Body of pancreas (tissue), 4 donors: ENCODE measurements at regions not wholly inside any gene's neighbourhood (a gene's known extent, or its start where the extent isn't known, plus 50 kb on each side); places are given as distances from the start of the nearest gene placed in this dataset.
"Not testable (repeated sequence)": the region's sequence is repeated elsewhere in the genome, so short reads cannot be mapped to it uniquely, and the experiment has no call there.

Source experiments
- ATAC-seq: fragments of 150-250 bp; one replicate; pipeline ENCODE4 v1.9.1; 2016
- DNase-seq, 4 donors: peaks; one replicate each; pipeline ENCODE4 v3.0.0-alpha.2; 2019
- H3K27ac ChIP-seq, 4 donors: fragments of 200-600 bp; sonication (generic); 1 replicate in 3 of 4; 2 replicates in 1 of 4; pipeline versions ENCODE4 v1.5.1 to v1.6.1; 2016 to 2019; ENCODE audit warnings: mild to moderate bottlenecking in 1 of 4, mixed read lengths in 1 of 4, moderate library complexity in 1 of 4
- H3K27me3 ChIP-seq, 2 donors: fragments of 200-600 bp; sonication (generic); one replicate each; pipeline ENCODE4 v1.6.0; 2016; ENCODE audit warnings: mild to moderate bottlenecking in 1 of 2
- H3K36me3 ChIP-seq, 2 donors: fragments of 200-600 bp; sonication (generic); replicated peaks in 1 of 2; 2 replicates each; pipeline ENCODE4 v1.5.1; 2016; ENCODE audit warnings: low read depth in 2 of 2; ENCODE audit not compliant: insufficient read depth in 1 of 2
- H3K4me1 ChIP-seq: fragments of 200-600 bp; sonication (generic); one replicate; pipeline ENCODE4 v1.6.0; 2016
- H3K4me3 ChIP-seq, 2 donors: fragments of 200-600 bp; sonication (generic); 1 replicate in 1 of 2; 2 replicates in 1 of 2; pipeline ENCODE4 v1.5.1; 2016 to 2019
- H3K9me3 ChIP-seq, 3 donors: fragments of 200-600 bp; sonication (generic); 1 replicate in 2 of 3; 2 replicates in 1 of 3; pipeline ENCODE4 v1.5.1; 2016
- POLR2A ChIP-seq, 3 donors: fragments of 450-650 bp; IDR thresholded peaks; one replicate each; pipeline ENCODE4 v1.6.1; 2016; ENCODE audit warnings: antibody characterized with exemption in 3 of 3, mild to moderate bottlenecking in 2 of 3
- WGBS, 2 donors: methylation state at CpG; one replicate each; pipeline ENCODE4 v1.1.5; 2017; 5-methylcytosine and 5-hydroxymethylcytosine counted together
- intact Hi-C: fragments of 100-400 bp; cut with DNase I; formaldehyde crosslinking; loops from one replicate; pipeline ENCODE4 v1.15.1; 2023
- TF ChIP-seq, protein P1 (sequence below), 7 experiments: fragments of 450-650 bp in 4 of 7; fragments of 200-600 bp in 3 of 7; sonication (generic) in 3 of 7; IDR thresholded peaks; one replicate each; pipeline ENCODE4 v1.5.1; 2016 to 2019; ENCODE audit warnings: antibody characterized with exemption in 7 of 7

DNA sequence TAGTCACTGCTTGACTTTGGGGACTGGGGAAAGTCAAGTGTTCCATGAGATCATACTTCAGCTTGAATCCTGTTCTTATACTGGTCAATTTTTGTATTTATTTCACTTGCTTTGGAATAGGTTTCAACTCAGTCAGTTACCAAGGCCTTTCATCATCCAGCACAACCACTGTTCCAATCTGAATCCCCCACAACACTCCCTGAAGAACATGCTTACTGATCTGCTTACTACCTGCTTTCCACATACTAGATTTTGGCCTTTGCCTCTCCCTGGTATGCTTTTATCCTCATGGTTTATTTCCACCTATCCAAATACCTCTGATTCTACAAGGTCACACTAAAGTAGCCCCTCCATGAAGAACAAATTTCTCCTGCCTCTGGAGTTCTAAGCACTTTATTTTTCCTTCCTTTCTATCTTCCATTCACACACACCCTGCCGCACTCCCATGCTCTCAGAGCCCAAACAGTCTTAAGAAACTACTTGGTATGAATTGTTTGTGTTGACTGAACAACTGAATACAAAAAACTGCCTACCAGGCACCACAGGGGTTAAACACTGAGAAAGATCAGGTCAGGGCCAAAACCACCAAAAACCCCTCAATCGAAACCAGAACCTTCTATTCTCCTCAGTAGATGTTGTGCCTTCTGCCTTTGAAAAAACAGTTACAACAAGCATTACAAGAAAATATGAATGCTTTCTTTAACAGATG lies 178.1 kb downstream of the AVL9 start:
- no peak for TF ChIP-seq POLR2A (IDR thresholded peaks at IDR 0.05)
- TF ChIP-seq, protein P1, sequence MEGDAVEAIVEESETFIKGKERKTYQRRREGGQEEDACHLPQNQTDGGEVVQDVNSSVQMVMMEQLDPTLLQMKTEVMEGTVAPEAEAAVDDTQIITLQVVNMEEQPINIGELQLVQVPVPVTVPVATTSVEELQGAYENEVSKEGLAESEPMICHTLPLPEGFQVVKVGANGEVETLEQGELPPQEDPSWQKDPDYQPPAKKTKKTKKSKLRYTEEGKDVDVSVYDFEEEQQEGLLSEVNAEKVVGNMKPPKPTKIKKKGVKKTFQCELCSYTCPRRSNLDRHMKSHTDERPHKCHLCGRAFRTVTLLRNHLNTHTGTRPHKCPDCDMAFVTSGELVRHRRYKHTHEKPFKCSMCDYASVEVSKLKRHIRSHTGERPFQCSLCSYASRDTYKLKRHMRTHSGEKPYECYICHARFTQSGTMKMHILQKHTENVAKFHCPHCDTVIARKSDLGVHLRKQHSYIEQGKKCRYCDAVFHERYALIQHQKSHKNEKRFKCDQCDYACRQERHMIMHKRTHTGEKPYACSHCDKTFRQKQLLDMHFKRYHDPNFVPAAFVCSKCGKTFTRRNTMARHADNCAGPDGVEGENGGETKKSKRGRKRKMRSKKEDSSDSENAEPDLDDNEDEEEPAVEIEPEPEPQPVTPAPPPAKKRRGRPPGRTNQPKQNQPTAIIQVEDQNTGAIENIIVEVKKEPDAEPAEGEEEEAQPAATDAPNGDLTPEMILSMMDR (IDR thresholded peaks at IDR 0.05), result no peak
- Histone ChIP-seq H3K36me3 (no peaks in the 10 kb centered on the region), H3K27me3 (no peaks in the 10 kb centered on the region), H3K4me3 (no peak overlapping the region), H3K9me3 (no peaks in the 10 kb centered on the region), H3K27ac (no peak overlapping the region), H3K4me1 (peaks cover 19% of the 10 kb centered on the region)
- DNase-seq, result no peak
- 94 to 95% methylated on average over 2 of the region's 2 CpGs for WGBS, 2 donors
- intact Hi-C loops, result no loop called here
- ATAC-seq, result no peak

DNA sequence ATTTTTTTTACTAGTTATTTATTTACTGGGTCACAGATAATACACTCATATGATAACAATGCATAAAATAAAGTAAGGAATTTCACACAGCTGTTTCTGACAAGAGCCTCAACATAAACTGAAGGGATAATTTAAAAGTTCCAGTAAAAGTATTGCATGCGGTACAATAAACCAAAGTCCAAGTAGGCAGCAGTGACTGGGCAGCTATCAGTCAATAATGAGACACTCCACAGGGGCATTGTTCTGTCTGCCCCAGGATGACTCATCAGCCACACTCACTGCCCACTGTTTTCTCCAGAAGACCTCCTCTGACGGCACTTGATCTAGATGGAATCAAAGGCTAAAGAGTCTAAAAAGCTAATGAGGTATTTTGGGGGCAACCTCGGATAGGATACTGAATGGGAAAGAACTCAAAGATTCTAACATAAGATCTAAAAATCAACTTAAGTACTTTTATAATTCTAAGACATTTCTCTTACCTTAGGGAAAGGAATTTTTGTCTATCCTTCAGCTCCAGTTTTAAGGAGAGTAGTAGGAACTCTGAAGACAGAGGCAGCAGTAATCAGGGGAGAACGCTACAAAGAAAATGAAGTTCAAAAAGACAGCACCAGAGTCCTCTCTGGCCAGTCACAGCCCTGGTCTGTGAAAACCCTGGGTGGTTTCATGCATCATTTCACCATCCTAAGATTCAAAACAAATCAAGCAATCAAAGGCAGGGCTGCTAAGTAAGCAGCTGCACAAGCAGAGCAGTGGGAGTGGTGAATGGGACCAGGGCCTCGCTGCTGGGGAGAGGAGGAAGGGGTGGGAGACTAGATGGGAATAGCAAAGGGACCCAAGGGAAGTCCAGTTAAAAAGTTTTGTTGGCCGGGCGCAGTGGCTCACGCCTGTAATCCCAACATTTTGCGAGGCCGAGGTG lies 175.1 kb downstream of the AVL9 start:
- intact Hi-C loops, result no loop called here
- Histone ChIP-seq H3K27me3 (no peaks in the 10 kb centered on the region), H3K4me1 (peaks cover 21% of the 10 kb centered on the region), H3K27ac (peak overlapping the region in 1 of 4 donors; percentile 61), H3K9me3 (no peaks in the 10 kb centered on the region), H3K36me3 (no peaks in the 10 kb centered on the region), H3K4me3 (no peak overlapping the region)
- no peak for TF ChIP-seq POLR2A (IDR thresholded peaks at IDR 0.05)
- TF ChIP-seq, protein P1 (IDR thresholded peaks at IDR 0.05), result no peak
- ATAC-seq, result peak; percentile 39
- DNase-seq, result peak in 1 of 4 donors; percentile 12
- 84 to 85% methylated on average over 10 of the region's 10 CpGs for WGBS, 2 donors

DNA sequence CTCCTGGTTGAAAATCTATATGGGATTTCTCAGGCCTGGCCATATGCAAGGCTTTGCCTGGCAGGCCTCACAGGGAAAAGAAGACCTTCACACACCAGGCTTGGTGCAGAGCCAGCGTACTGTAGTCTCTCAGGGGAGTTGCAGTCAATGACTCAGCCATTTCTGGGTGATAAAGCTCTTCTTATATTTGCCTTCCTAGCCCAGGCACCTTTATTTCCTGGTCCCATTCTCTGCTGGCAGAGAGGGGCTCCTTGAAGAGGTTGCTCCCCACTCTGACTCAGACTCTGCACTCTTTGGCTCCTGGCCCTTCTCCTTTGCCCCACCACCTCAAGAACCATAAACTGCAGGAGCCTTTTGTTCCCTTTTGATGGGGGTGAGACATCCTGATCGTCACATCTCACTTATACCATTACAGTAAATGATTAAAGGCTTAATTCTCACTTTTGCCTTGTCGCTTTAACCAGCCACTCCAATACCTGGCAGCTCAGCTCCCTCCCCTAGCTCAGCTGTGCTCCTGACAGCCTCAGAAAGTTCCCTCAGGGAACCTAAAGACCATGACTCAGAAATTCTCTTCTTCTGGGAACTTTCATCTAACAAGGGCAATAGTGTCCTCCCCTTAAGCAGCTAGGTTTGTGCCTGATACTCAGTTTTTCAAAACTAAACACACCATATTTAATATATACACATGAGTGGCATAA lies 174.0 kb downstream of the AVL9 start:
- peaks cover 21% of the 10 kb centered on the region for H3K4me1 ChIP-seq
- peak overlapping the region in 3 of 4 donors; percentile 41 to 61 (median 50) for H3K27ac ChIP-seq
- WGBS, 2 donors, result 53 to 55% methylated on average over 3 of the region's 3 CpGs
- H3K36me3 ChIP-seq, H3K9me3 ChIP-seq, H3K27me3 ChIP-seq, intact Hi-C loops, H3K4me3 ChIP-seq: not testable (repeated sequence)
- DNase-seq (peak; percentile 73 to 82 (median 78)), ATAC-seq (peak; percentile 95)

DNA sequence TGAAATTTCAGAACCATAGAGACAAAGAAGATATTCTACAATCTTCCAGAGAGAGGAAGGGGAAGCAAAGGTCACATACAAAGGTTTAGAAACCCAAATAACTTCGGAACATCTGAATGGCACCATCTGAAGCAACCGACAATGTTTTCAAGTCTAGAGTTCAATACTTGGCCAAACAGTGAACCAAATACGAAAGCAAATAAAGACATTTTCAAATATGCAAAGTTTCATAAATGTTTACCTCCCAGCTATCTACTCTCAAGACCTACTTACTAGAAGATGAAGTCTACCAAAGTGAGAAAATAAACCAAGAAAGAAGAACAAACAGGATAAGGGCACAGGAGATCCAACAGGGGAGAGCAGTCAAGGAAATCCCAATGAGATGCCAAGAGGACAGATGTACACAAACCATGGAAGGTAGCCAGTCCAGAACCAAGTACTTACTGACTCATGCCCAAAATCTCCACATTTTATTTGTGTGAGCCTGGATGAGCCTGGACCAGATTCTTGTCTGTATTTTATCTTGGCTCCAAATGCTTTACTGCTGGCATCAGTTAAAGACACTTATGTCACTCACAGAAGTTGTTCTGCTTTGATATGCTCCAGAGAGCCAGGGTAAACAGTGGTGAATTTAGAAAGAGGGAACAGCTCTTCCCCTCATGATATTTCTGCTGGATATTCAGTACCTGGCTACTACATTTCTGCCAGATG lies 173.3 kb downstream of the AVL9 start:
- ATAC-seq, result not testable (repeated sequence)
- 94 to 97% methylated on average over 3 of the region's 3 CpGs for WGBS, 2 donors
- peak overlapping the region in 2 of 4 donors; percentile 50 to 61 for H3K27ac ChIP-seq

DNA sequence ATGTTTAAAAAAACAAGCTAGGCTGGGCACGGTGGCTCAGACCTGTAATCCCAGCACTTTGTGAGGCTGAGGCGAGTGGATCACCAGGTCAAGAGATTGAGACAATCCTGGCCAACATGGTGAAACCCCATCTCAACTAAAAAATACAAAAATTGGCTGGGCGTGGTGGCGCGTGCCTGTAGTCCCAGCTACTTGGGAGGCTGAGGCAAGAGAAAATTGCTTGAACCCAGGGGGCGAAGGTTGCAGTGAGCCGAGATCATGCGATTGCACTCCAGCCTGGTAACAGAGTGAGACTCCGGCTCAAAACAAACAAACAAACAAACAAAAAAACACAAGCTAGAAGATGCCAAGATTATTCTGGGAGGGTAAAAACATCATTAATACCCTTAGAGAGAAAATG lies 172.3 kb downstream of the AVL9 start:
- H3K27ac ChIP-seq, H3K9me3 ChIP-seq, H3K27me3 ChIP-seq, DNase-seq, intact Hi-C loops, H3K4me3 ChIP-seq, ATAC-seq, H3K36me3 ChIP-seq: not testable (repeated sequence)
- WGBS, 2 donors, result 89 to 96% methylated on average over 9 of the region's 9 CpGs
- H3K4me1 ChIP-seq, result peaks cover 21% of the 10 kb centered on the region

More for the DNA sequence above, 173.3 kb downstream of the AVL9 start:
- H3K27me3 ChIP-seq, H3K9me3 ChIP-seq, DNase-seq, intact Hi-C loops, H3K4me3 ChIP-seq, H3K36me3 ChIP-seq: not testable (repeated sequence)
- peaks cover 21% of the 10 kb centered on the region for H3K4me1 ChIP-seq

DNA sequence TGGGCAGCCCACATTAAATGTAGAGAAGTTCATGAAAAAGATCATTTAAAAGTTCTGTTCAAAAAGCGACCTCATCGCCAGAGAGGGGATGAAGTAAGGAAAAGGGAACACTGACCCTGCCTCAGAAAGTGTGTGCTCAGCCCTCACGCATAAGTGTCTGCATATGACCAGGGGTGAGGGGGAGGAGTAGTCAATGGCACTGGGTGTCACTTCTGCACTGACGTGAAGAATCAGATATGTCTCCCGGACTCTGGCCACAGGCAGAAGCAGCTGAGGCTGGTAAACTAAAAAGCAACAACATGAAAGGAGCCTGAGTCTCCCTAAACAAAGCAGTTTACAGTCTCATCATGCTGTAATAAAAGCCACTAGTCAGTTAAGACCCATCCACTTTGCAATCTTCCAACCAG lies 168.5 kb downstream of the AVL9 start:
- 86 to 90% methylated on average over 5 of the region's 5 CpGs for WGBS, 2 donors
- H3K27ac ChIP-seq, H3K27me3 ChIP-seq, H3K4me1 ChIP-seq, ATAC-seq, H3K36me3 ChIP-seq, DNase-seq, H3K4me3 ChIP-seq, intact Hi-C loops, H3K9me3 ChIP-seq: not testable (repeated sequence)

DNA sequence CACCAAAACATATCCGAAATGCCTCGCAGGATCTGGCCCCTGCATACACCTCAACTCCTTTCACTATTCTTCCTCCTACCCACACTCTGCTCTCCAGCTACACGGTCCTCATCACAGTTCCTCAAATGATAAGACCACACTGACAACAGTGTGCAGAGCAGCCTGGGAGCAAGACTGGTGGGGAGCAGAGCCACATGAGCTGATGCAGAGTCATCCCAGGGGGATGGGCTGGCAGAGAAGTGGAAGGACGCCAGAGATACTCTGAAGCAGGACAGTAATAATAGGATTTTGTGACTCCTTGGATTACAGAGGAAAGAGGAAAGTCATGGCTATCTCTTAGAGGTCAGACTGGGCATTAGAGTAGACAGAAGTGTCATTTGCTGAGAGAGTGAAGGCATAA lies 167.2 kb downstream of the AVL9 start:
- H3K36me3 ChIP-seq, H3K27ac ChIP-seq, H3K4me1 ChIP-seq, H3K4me3 ChIP-seq, H3K27me3 ChIP-seq, intact Hi-C loops, ATAC-seq, H3K9me3 ChIP-seq, DNase-seq: not testable (repeated sequence)
- WGBS, 2 donors, result 85 to 88% methylated on average over 4 of the region's 4 CpGs
